Kidney epithelial cell (primary cell): ENCODE measurements at regions not wholly inside any gene's neighbourhood (a gene's known extent, or its start where the extent isn't known, plus 50 kb on each side); places are given as distances from the start of the nearest gene placed in this dataset.

Experiments used
- DNase-seq: peaks from one replicate; pipeline ENCODE4 v3.0.0-alpha.2; 2010; ENCODE audit warnings: low read depth
- H3K27me3 ChIP-seq: 2 replicates; pipeline ENCODE4 v1.6.0; 2011; ENCODE audit warnings: low read length; ENCODE audit not compliant: control insufficient read depth, insufficient read depth
- H3K36me3 ChIP-seq: 2 replicates; pipeline ENCODE4 v1.5.1; 2011; ENCODE audit warnings: low read length; ENCODE audit not compliant: control insufficient read depth, insufficient read depth
- H3K4me3 ChIP-seq: 2 replicates; pipeline ENCODE4 v1.5.1; 2011; ENCODE audit warnings: low read depth, mild to moderate bottlenecking, control low read depth, low read length
- TF ChIP-seq, protein P1 (sequence below): IDR thresholded peaks from 2 replicates; pipeline ENCODE4 v1.5.1; 2011; ENCODE audit warnings: mild to moderate bottlenecking, moderate library complexity, low read length, control low read depth, inconsistent platforms; ENCODE audit not compliant: insufficient read depth, poor library complexity, severe bottlenecking

DNA sequence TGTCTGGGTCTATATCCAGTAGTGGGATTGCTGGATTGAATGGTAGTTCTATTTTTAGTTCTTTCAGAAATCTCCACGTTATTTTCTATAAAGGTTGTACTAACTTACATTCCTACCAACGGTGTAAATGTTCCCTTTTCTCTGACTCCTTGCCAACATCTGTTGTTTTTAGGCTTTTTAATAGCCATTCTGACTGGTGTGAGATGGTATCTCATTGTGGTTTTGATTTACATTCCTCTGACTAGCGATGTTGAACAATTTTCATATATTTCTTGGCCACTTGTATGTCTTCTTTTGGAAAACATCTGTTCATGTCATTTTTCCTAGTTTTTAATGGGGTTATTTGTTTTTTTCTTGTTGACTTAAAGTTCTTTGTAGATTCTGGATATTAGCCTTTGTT lies 99.3 kb downstream of the BMP2 start:
- no peaks in the 10 kb centered on the region for H3K27me3 ChIP-seq
- H3K36me3 ChIP-seq, result no peaks in the 10 kb centered on the region
- no peak overlapping the region for H3K4me3 ChIP-seq
- DNase-seq, result no peak
- TF ChIP-seq, protein P1, sequence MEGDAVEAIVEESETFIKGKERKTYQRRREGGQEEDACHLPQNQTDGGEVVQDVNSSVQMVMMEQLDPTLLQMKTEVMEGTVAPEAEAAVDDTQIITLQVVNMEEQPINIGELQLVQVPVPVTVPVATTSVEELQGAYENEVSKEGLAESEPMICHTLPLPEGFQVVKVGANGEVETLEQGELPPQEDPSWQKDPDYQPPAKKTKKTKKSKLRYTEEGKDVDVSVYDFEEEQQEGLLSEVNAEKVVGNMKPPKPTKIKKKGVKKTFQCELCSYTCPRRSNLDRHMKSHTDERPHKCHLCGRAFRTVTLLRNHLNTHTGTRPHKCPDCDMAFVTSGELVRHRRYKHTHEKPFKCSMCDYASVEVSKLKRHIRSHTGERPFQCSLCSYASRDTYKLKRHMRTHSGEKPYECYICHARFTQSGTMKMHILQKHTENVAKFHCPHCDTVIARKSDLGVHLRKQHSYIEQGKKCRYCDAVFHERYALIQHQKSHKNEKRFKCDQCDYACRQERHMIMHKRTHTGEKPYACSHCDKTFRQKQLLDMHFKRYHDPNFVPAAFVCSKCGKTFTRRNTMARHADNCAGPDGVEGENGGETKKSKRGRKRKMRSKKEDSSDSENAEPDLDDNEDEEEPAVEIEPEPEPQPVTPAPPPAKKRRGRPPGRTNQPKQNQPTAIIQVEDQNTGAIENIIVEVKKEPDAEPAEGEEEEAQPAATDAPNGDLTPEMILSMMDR, result no peak

DNA sequence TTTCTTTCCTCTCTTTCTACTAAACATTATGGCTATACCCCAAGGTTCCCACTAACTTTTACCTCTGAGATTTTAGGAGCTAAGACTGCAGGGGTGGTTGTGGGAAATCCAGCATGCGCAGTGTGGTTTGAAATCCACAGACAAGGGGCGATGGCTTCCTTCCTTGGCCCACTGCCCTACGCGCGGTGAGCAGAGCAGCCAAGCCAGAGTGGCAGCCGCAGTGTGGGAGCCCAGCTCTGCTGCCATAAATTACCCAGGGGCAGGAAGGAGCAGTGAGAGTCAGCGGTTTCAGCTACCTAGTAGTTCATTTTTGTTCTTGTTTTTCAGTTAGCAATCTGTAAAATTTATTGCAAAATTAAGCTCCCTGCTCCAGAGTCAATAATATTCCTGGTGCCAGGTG lies 101.4 kb downstream of the BMP2 start:
- Histone ChIP-seq H3K36me3 (no peaks in the 10 kb centered on the region), H3K27me3 (no peaks in the 10 kb centered on the region), H3K4me3 (no peak overlapping the region)
- TF ChIP-seq, protein P1, result no peak
- no peak for DNase-seq

DNA sequence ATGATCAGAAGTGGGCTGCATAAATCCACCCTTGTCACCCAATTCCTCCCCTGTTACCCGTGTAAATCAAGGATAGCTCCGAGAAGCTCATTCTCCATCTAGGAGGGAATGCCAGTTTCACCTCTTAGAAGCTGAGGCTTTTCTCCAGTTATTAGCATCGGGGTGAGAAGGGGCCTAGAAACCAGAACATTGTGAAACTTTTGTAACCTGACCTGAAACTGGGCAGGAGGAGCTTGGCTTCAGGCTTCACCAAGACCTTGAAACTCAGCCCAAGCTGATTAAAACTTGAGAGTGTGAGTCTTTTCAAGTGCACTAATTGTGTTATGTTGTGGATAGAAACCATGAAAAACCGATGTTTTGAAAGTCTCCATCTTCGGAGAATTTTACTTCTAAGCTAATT lies 103.1 kb downstream of the BMP2 start:
- TF ChIP-seq, protein P1, result no peak
- Histone ChIP-seq H3K4me3 (no peak overlapping the region), H3K36me3 (no peaks in the 10 kb centered on the region), H3K27me3 (no peaks in the 10 kb centered on the region)
- no peak for DNase-seq

DNA sequence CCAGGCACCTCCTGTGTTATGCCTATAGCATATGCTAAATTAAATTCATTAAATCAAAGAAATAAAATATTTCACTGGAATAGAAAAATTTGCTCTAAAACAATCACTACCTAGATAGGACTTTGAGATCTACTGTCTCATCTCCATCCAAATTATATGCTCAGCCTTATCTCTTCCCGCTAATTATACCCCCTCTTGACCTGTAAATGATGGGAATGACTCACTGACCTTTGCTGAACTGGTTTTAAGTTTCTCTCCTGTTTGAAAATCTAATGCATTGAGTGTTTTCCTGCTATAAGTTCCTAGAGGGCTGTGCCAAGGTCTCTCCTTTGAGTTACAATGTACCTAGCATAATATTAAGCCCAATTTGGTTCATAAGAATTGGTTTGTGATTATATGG lies 110.1 kb downstream of the BMP2 start:
- Histone ChIP-seq H3K36me3 (no peaks in the 10 kb centered on the region), H3K27me3 (no peaks in the 10 kb centered on the region), H3K4me3 (no peak overlapping the region)
- DNase-seq, result no peak
- TF ChIP-seq, protein P1, result no peak

DNA sequence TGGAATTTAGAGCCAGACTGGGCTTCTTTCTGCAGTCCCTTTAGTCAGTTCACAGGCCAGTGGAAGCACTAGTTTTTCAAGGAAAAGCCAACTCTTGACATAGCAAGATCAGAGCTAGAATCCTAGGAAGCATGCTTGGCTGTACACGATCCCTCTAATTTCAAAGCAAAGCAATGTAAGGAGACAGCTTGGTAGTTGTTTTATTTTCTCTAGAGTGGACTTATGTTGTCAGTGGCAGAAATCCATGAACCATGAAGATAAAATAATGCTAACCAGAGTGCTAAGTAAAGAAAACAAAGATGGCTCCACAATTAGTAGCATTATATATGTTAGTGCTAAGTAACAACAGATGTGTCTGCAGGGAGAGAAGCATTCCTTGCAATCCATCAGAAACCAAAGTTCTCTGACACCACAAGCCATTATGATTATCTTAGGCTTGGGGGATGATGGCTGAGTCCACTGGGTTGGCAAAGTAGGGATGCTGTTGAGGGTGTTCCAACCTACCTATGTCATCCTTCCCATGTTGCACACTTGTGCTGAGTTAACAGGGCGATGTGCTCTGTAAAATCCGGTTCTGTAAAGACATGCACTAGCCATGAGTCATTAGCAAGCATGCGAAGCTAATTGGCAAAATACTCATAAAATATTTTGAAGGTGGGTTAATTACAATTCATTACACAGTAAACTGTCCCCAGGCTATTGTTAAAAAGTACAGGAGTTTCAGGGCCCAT lies 115.2 kb downstream of the BMP2 start:
- peak; percentile 44 for DNase-seq
- Histone ChIP-seq H3K4me3 (no peak overlapping the region), H3K36me3 (no peaks in the 10 kb centered on the region), H3K27me3 (no peaks in the 10 kb centered on the region)
- TF ChIP-seq, protein P1, result no peak

DNA sequence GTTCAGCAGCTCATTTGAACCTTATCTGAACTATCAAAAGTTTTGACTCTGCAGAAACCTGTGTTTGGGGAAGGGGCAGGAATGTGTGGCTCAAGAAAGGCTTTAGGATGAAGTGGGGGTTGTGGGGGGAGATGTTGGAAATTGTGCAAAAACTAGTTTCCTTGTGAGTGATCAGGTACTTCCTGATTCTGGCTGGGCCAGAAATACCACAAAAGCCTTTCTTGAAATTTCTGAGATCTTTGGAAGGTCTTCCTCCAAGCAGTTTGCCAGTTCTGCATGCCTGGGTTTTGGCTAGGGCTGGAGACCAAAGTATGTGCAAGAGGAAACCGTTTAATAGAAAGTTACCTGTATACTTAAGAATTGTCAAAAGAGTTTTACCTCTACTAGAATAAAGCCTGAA lies 116.6 kb downstream of the BMP2 start:
- no peaks in the 10 kb centered on the region for H3K36me3 ChIP-seq
- TF ChIP-seq, protein P1, result no peak
- H3K4me3 ChIP-seq, result no peak overlapping the region
- no peaks in the 10 kb centered on the region for H3K27me3 ChIP-seq
- no peak for DNase-seq
